PFSK-1 (cell line): ENCODE measurements at regions not wholly inside any gene's neighbourhood (a gene's known extent, or its start where the extent isn't known, plus 50 kb on each side); places are given as distances from the start of the nearest gene placed in this dataset.

Source experiments
- FOXP2 ChIP-seq: optimal IDR thresholded peaks from 2 replicates; pipeline ENCODE3; 2011; ENCODE audit warnings: borderline replicate concordance, control low read depth, inconsistent platforms; ENCODE audit not compliant: insufficient read depth; ENCODE audit errors: extremely low read length, extremely low read depth
- POLR2AphosphoS5 ChIP-seq: IDR thresholded peaks from 2 replicates; pipeline ENCODE4 v1.6.1; 2012; ENCODE audit warnings: low read depth, mild to moderate bottlenecking, control low read depth, low read length, moderate library complexity
- SIN3A ChIP-seq: IDR thresholded peaks from 2 replicates; pipeline ENCODE4 v1.6.1; 2012; ENCODE audit warnings: mild to moderate bottlenecking, low read length, moderate library complexity, borderline replicate concordance; ENCODE audit not compliant: insufficient read depth
- TAF1 ChIP-seq: IDR thresholded peaks from 2 replicates; pipeline ENCODE4 v1.6.1; 2012; ENCODE audit warnings: low read length, control low read depth, borderline replicate concordance; ENCODE audit not compliant: insufficient read depth
- TF ChIP-seq, protein P1 (sequence below), 2 experiments: IDR thresholded peaks; 2 replicates each; pipeline versions ENCODE4 v1.6.1 to v1.8.0; 2011 to 2012; ENCODE audit warnings: low read depth in 2 of 2, low read length in 2 of 2, control low read depth in 1 of 2, inconsistent platforms in 1 of 2, mild to moderate bottlenecking in 1 of 2, moderate library complexity in 1 of 2; ENCODE audit not compliant: insufficient read depth in 1 of 2

DNA sequence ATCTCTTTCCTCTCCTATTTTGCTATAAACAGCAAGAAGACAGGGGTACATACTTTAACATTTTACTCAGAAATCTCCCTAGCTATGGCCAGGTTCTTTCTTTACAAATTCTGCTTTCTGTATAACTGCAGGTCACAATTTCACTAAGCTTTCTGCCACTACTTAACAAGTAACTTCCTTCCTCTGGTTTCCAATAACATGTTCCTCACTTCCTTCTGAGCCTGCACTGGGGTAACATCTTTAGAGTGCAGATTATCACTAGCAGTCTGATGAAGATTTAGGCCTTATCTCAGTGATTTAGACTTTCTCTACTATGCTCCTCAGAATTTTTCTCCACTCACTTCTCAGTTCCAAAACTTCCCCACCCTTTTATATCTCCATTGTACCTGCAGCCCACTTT lies 1930.5 kb upstream of the AGA start:
- TF ChIP-seq SIN3A (no peak), FOXP2 (no peak), TAF1 (no peak), POLR2AphosphoS5 (no peak)
- TF ChIP-seq, protein P1, sequence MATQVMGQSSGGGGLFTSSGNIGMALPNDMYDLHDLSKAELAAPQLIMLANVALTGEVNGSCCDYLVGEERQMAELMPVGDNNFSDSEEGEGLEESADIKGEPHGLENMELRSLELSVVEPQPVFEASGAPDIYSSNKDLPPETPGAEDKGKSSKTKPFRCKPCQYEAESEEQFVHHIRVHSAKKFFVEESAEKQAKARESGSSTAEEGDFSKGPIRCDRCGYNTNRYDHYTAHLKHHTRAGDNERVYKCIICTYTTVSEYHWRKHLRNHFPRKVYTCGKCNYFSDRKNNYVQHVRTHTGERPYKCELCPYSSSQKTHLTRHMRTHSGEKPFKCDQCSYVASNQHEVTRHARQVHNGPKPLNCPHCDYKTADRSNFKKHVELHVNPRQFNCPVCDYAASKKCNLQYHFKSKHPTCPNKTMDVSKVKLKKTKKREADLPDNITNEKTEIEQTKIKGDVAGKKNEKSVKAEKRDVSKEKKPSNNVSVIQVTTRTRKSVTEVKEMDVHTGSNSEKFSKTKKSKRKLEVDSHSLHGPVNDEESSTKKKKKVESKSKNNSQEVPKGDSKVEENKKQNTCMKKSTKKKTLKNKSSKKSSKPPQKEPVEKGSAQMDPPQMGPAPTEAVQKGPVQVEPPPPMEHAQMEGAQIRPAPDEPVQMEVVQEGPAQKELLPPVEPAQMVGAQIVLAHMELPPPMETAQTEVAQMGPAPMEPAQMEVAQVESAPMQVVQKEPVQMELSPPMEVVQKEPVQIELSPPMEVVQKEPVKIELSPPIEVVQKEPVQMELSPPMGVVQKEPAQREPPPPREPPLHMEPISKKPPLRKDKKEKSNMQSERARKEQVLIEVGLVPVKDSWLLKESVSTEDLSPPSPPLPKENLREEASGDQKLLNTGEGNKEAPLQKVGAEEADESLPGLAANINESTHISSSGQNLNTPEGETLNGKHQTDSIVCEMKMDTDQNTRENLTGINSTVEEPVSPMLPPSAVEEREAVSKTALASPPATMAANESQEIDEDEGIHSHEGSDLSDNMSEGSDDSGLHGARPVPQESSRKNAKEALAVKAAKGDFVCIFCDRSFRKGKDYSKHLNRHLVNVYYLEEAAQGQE (IDR thresholded peaks at IDR 0.05; ENCODE audit: insufficient read depth in 1 of 2, low read depth in 2 of 2, low read length in 2 of 2): no peak

DNA sequence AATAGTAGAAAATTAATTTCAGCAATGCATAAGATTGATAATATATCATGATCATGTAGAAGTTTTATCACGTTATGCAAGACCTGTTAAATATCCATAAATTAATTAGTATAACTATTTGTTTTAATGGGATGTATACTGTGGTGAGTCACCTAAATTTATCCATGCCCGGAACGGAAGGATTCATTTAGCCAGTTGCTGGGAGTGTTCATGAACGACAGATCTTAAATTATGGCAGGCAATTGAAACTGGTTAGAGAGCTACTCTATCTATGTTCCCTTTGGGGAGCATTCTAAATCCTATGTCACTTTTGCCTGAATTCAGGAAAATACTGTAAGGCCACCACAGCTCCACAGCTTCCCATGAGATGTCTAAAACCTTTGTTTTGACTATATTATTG lies 1950.5 kb upstream of the AGA start:
- TF ChIP-seq SIN3A: no peak
- no peak for TF ChIP-seq TAF1
- TF ChIP-seq, protein P1 (IDR thresholded peaks at IDR 0.05; ENCODE audit: insufficient read depth in 1 of 2, low read depth in 2 of 2, low read length in 2 of 2): no peak
- no peak for TF ChIP-seq FOXP2
- TF ChIP-seq POLR2AphosphoS5: no peak

DNA sequence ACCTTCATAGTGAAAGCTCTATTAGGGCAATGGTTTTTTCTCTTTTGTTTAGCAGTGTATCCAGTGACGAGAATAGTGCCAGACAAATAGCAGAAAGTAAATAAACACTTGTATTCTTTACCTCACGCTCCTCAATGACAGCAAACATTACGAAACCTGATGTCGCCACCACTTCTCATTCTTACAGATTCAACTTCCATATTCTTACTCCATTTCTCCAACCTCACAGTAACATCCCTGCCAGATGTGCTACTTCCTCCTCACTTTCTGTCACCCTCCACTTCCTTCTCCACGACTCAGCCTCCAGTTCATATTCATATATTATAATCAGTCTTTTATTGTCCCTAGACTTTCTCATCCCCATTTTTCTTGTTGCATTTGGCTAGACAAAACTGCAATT lies 1956.2 kb upstream of the AGA start:
- TF ChIP-seq TAF1 (no peak), FOXP2 (no peak), SIN3A (no peak), POLR2AphosphoS5 (no peak)
- TF ChIP-seq, protein P1 (IDR thresholded peaks at IDR 0.05; ENCODE audit: insufficient read depth in 1 of 2, low read depth in 2 of 2, low read length in 2 of 2): no peak

DNA sequence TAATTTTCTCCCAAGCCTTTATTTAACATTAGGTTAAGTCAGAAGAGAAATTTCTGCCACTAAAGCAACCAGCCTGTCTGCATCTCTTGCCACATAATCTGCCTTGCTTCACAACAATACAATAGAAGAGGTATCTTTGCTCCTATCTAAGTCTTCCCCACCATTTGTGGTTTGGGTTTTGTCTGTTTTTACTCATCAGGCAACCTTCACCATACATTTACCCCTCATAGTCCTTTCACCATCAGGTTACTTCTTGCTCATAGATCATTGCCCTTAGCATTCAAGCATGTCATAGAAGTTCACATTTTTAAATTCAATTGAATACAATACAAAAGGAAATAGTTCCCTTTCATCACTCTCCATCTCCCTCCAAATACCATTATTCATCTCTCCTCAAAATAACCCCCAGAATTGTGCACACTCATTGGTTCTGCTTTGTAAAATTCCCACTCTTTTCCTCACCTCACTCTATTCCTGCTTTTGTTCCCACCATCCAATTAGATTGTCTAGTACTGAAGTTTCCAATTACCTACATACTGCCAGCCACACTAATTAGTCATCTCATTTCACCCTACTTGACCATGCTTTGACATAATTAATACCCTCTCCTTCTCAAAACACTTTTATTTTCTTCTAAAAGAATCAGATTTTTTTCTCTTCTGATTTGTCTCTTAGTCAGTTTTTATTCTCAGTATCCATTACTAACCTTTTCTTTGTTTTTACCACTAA lies 1957.0 kb upstream of the AGA start:
- TF ChIP-seq, protein P1 (IDR thresholded peaks at IDR 0.05; ENCODE audit: insufficient read depth in 1 of 2, low read depth in 2 of 2, low read length in 2 of 2): no peak
- no peak for TF ChIP-seq TAF1
- TF ChIP-seq FOXP2: no peak
- TF ChIP-seq POLR2AphosphoS5: no peak
- TF ChIP-seq SIN3A: no peak
